Hematopoietic multipotent progenitor cell treated with erythropoietin and hydrocortisone succinate and interleukin-3 and kit ligand, for 17 days (in vitro differentiated cells): ENCODE measurements at regions not wholly inside any gene's neighbourhood (a gene's known extent, or its start where the extent isn't known, plus 50 kb on each side); places are given as distances from the start of the nearest gene placed in this dataset.
"Not testable (repeated sequence)": the region's sequence is repeated elsewhere in the genome, so short reads cannot be mapped to it uniquely, and the experiment has no call there.

Experiments
- DNase-seq: peaks from one replicate; pipeline ENCODE4 v3.0.0-alpha.2; 2015; ENCODE audit warnings: low spot score

DNA sequence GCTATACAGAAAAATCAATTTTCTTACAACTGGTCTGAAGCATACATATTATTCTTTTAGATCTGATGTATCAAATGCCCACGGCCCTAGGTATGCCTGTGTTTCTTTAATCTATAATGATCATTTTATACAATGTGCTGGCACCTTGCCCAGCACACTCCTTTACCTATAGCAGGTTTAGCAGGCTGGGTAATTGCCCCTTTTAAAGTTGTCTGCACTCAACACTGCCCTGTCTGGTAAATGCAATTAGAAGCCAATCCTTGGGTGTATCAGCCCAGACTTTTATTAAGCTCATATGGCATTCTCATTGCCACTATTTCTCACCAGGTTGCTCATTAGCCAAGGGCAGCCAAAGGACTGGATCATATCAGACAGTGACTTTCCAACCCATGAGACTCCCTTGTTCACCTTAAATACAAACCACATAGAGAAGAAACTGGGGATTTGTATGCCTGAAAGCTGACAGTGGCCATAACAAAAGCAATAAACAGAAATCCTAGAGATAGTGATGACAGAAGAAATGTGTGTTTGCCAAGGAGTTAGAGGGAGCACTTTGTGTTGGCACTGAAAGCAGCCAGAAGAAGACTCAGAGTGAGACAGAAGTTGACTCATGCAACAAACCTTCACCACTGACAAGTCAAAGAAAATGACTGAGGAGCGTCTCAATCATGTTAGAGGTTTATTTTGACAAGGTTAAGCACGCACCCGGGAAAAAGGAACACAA, 334.2 kb downstream of the SPATA31A7 start:
- DNase-seq, result not testable (repeated sequence)

DNA sequence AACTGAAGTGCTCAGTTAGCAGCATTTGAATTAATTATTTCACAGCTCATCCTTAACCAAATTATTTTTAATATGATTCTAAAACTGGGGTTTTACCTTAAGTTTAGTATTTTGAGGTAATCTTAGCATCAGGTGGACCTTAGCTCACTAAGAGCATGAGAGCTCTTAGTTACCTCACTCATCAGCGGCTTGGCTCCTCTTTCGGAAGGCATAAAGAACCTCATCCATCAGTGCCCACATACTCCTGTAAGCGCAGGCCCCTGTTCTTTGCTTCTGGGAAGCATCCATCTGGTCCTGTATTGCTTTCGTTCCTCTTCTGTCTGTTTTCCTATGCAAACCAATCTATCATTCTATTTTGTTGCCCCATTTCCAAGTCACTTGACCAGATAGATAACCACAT, 335.8 kb downstream of the SPATA31A7 start:
- DNase-seq, result not testable (repeated sequence)

DNA sequence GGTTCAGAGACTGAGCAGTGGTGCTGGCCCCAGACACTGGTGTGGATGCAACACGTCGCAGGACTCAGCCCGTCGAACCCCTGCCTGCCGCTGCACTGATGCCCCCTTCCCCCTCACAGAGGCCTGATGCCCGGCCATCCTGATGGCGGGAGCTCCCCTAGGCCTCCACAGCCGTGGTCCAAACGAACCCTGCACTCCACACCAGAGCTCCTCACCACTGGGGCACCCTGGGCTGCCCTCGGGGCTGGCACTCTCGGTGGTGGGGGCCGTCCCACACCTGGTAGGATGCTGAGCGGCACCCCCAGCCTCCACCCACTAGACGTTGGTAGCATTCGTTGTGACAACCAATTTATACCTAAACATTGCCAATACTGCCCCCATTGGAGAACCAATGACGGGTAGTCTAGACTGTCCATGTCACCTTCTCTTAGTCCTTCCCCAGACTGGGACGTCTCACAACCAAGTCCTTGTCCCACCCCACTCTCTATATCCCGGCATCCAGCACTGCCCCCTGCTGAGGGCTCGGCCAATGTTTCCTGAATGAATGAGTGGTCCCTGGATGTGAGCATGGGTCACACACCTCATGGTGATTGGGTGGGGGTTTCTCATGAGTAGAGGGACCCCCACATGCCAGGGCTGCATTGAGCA, 360.4 kb downstream of the SPATA31A7 start:
- DNase-seq, result peak; percentile 3

GRCh38 chr9:61571403-61572127, 381.7 kb downstream of the SPATA31A7 start:
- not testable (repeated sequence) for DNase-seq

- not testable (repeated sequence) for DNase-seq
Measured at GRCh38 chr9:61572364-61572763, 382.5 kb downstream of the SPATA31A7 start.

GRCh38 chr9:61573432-61573831, 383.6 kb downstream of the SPATA31A7 start:
- DNase-seq, result not testable (repeated sequence)
